Lower leg skin (tissue), 4 donors: ENCODE measurements at regions not wholly inside any gene's neighbourhood (a gene's known extent, or its start where the extent isn't known, plus 50 kb on each side); places are given as distances from the start of the nearest gene placed in this dataset.

Experiments
- DNase-seq, 2 donors: peaks; one replicate each; pipeline ENCODE4 v3.0.0-alpha.2; 2019; ENCODE audit warnings: low spot score in 2 of 2
- H3K4me3 ChIP-seq: fragments of 200-600 bp; sonication (generic); 2 replicates; pipeline ENCODE4 v1.5.1; 2017; ENCODE audit warnings: mild to moderate bottlenecking, low read depth; ENCODE audit not compliant: poor library complexity, severe bottlenecking
- POLR2A ChIP-seq, 2 donors: fragments of 450-650 bp; IDR thresholded peaks; one replicate each; pipeline ENCODE4 v1.6.1; 2016 to 2017; ENCODE audit warnings: antibody characterized with exemption in 2 of 2, mild to moderate bottlenecking in 1 of 2, moderate library complexity in 1 of 2
- WGBS, 2 donors: methylation state at CpG; one replicate each; pipeline ENCODE4 v1.1.5; 2018; 5-methylcytosine and 5-hydroxymethylcytosine counted together
- intact Hi-C: fragments of 100-400 bp; cut with DNase I; formaldehyde crosslinking; loops from one replicate; pipeline ENCODE4 v1.15.0; 2023; ENCODE audit warnings: low total_unique reads
- TF ChIP-seq, protein P1 (sequence below), 3 donors: fragments of 450-650 bp; IDR thresholded peaks; one replicate each; pipeline ENCODE4 v1.5.1; 2016; ENCODE audit warnings: antibody characterized with exemption in 3 of 3, mild to moderate bottlenecking in 3 of 3, moderate library complexity in 2 of 3

DNA sequence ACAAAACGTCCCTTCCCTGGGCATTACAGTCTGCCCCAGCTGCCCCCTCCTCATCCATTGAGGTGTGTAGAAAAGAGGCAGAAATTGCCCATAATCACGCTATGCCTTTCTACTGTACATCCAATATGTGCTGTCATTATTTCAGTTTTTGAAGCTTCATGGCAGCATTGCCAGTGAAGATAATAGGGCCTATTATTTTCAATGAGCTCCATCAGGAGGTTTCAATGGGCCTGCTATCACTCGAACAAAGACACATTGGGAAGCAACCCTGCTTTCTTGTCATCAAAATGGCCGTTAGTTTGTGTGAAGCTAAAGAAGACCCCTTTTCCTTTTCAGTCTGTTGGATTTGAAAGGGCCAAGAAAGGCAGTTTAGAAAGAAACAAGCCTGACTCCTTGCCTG, 653.8 kb downstream of the NOVA1 start:
- no peak overlapping the region for H3K4me3 ChIP-seq
- DNase-seq, result no peak
- no peak for TF ChIP-seq POLR2A (IDR thresholded peaks at IDR 0.05)
- TF ChIP-seq, protein P1, sequence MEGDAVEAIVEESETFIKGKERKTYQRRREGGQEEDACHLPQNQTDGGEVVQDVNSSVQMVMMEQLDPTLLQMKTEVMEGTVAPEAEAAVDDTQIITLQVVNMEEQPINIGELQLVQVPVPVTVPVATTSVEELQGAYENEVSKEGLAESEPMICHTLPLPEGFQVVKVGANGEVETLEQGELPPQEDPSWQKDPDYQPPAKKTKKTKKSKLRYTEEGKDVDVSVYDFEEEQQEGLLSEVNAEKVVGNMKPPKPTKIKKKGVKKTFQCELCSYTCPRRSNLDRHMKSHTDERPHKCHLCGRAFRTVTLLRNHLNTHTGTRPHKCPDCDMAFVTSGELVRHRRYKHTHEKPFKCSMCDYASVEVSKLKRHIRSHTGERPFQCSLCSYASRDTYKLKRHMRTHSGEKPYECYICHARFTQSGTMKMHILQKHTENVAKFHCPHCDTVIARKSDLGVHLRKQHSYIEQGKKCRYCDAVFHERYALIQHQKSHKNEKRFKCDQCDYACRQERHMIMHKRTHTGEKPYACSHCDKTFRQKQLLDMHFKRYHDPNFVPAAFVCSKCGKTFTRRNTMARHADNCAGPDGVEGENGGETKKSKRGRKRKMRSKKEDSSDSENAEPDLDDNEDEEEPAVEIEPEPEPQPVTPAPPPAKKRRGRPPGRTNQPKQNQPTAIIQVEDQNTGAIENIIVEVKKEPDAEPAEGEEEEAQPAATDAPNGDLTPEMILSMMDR (IDR thresholded peaks at IDR 0.05), result no peak
- 75 to 82% methylated on average over 4 of the region's 4 CpGs for WGBS, 2 donors
- intact Hi-C loops, result no loop called here

DNA sequence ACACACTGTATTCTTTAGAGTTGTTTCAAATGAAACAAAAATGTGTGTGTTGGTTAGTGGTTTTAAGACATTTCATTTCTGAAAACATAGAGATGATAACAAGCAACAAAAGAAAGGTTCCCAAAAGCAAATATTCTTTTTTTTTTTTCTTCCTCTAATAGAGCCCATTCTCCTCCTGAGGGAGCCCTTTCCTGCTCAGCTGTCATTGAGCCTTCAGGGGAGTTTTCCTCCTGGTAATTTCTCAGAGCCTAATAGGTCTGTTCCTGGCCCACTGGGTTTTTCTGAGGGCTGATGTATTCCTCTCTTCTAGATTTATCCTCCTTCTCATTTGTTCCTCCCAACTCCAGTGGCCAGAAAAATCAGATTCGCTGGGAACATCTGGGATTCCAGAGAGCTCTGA, 654.5 kb downstream of the NOVA1 start:
- no peak for DNase-seq
- H3K4me3 ChIP-seq, result no peak overlapping the region
- TF ChIP-seq POLR2A (IDR thresholded peaks at IDR 0.05), result no peak
- TF ChIP-seq, protein P1 (IDR thresholded peaks at IDR 0.05), result no peak
- intact Hi-C loops, result no loop called here
- 83 to 96% methylated on average over 1 of the region's 1 CpG for WGBS, 2 donors

DNA sequence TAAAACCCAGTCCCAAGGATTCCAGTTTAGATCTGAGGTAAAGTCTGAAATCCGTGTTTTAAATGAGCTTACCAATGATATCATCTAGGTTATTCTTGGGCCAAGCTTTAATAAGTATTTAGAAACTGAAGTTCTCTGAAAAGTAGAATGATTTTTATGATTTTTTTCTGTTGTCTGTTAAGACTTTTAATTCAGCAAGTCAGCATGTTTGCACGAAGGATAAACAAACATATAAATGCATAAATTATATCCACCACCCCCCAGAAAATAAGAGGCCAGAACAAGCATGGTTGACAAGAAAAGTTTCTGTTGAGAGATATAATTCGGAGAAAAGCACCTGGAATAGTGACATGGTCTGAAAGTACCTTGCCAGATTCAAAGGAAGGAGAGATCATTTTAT, 655.7 kb downstream of the NOVA1 start:
- no peak overlapping the region for H3K4me3 ChIP-seq
- WGBS, 2 donors, result 73 to 75% methylated on average over 3 of the region's 3 CpGs
- no peak for TF ChIP-seq POLR2A (IDR thresholded peaks at IDR 0.05)
- TF ChIP-seq, protein P1 (IDR thresholded peaks at IDR 0.05), result no peak
- DNase-seq, result no peak
- intact Hi-C loops, result no loop called here

DNA sequence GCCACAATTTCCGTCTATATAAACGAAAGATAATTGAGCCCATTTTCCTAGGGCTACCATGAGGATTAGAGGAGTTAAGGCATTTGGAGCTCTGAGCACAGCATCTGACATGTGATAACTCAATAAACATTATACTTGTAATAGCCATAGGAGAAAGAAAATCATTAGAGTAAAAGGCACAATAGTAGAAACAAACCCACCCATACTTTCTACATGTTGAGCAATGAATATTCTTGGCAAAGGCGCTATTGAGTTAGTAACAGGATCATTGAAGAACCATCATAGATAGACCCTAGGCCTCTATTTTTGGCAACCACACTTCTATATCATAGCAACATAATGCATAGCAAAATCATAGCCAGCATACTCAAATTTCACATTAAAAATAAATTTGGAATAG, 664.1 kb downstream of the NOVA1 start:
- 66 to 71% methylated on average over 3 of the region's 3 CpGs for WGBS, 2 donors
- no peak overlapping the region for H3K4me3 ChIP-seq
- no peak for DNase-seq
- intact Hi-C loops, result no loop called here
- TF ChIP-seq, protein P1 (IDR thresholded peaks at IDR 0.05), result no peak
- TF ChIP-seq POLR2A (IDR thresholded peaks at IDR 0.05), result no peak

DNA sequence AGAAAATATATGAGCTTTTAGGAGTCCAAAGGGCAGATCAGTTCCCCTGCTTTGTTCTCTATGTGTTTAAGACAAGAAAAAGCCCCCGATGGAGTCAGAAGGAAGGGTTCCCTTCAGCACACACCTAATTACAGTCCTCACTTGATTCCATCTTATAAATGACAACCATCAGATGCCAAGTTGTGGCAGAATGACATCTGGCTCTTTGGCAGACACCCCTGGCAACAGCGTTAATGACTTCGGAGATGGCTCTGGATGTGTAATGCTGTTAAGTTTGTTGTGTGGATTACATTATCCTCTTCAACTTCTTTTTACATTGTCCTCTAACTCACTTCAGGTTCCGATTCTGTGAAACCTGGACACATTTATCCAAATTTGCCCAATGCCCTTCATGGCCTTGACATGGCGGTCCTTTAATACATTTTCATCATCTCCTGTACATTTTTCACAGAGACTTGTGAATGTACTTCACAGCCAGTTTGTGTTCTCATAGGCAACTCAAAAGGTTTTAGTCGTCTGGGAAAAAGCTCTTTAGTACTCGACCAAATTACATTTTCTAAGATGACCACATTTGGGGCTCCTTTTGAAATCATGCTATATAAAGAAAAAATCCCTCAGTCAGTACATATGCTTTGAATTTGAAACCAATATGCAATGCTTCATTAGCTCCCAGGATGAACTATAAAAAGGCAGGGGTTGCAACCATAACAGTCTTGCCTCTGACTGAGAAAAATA, 667.8 kb downstream of the NOVA1 start:
- no peak for DNase-seq
- 61 to 62% methylated on average over 7 of the region's 7 CpGs for WGBS, 2 donors
- no peak overlapping the region for H3K4me3 ChIP-seq
- intact Hi-C loops, result no loop called here
- TF ChIP-seq, protein P1 (IDR thresholded peaks at IDR 0.05), result no peak
- TF ChIP-seq POLR2A (IDR thresholded peaks at IDR 0.05), result no peak

DNA sequence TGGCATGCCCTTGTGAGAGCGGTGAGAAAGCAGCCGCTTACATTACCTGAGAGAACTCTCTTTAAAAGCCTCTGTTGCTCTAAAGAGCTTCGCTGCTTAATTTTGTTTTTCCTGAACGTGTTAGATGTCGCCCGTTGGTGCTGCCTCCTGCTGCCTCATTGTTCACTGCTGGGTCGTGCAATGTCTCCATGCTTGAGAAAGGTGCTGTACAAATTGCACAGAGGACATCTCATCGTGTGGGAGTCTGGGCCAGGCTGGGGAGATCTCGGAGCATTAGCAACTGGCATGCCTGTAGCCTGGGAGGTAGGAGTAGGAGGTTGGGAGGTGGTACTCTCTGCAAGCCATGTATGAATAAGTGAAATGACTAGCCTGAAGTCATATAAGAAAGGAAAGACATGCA, 686.0 kb downstream of the NOVA1 start:
- no peak overlapping the region for H3K4me3 ChIP-seq
- intact Hi-C loops, result no loop called here
- WGBS, 2 donors, result 85 to 87% methylated on average over 9 of the region's 9 CpGs
- TF ChIP-seq POLR2A (IDR thresholded peaks at IDR 0.05), result no peak
- TF ChIP-seq, protein P1 (IDR thresholded peaks at IDR 0.05), result no peak
- no peak for DNase-seq
